ENCODE measurements at regions not wholly inside any gene's neighbourhood (a gene's known extent, or its start where the extent isn't known, plus 50 kb on each side); places are given as distances from the start of the nearest gene placed in this dataset.
"Not testable (repeated sequence)": the region's sequence is repeated elsewhere in the genome, so short reads cannot be mapped to it uniquely, and the experiment has no call there.

DNA sequence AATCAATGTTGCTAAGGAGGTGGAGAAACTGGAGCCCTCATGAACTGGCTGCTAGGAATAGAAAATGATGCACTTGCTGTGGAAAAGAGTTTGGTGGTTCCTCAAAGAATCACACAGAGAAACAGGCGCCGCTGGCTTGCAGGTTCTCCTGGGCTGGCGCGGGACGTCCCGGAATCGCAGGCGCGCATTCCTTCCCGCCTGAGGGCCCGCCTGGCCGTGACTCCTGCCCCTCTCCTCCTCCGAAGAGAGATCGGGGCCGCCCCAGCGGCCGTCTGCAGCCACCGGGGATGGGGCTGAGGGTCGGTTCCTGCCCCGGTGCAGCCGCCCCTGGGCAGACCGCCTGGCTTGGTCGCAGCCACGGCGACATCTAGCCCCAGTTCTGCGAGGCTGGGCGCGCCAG is 284.4 kb downstream of the CWH43 start:
- TF ChIP-seq, protein P1, sequence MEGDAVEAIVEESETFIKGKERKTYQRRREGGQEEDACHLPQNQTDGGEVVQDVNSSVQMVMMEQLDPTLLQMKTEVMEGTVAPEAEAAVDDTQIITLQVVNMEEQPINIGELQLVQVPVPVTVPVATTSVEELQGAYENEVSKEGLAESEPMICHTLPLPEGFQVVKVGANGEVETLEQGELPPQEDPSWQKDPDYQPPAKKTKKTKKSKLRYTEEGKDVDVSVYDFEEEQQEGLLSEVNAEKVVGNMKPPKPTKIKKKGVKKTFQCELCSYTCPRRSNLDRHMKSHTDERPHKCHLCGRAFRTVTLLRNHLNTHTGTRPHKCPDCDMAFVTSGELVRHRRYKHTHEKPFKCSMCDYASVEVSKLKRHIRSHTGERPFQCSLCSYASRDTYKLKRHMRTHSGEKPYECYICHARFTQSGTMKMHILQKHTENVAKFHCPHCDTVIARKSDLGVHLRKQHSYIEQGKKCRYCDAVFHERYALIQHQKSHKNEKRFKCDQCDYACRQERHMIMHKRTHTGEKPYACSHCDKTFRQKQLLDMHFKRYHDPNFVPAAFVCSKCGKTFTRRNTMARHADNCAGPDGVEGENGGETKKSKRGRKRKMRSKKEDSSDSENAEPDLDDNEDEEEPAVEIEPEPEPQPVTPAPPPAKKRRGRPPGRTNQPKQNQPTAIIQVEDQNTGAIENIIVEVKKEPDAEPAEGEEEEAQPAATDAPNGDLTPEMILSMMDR (IDR thresholded peaks at IDR 0.05): not testable (repeated sequence)
- not testable (repeated sequence) for TF ChIP-seq EP300 (IDR thresholded peaks at IDR 0.05; ENCODE audit: borderline replicate concordance in 1 of 2, low read depth in 1 of 2, low read length in 1 of 2); EZH2phosphoT487 (IDR thresholded peaks at IDR 0.05; ENCODE audit: borderline replicate concordance, low read depth); NFIC (IDR thresholded peaks at IDR 0.05; ENCODE audit: borderline replicate concordance); RCOR1 (IDR thresholded peaks at IDR 0.05; ENCODE audit: low read length); TAF1 (IDR thresholded peaks at IDR 0.05; ENCODE audit: borderline replicate concordance, low read depth, low read length); POLR2AphosphoS5 (IDR thresholded peaks at IDR 0.05; ENCODE audit: low read depth, low read length); GABPA (IDR thresholded peaks at IDR 0.05; ENCODE audit: low read depth); FOXM1 (IDR thresholded peaks at IDR 0.05; ENCODE audit: low read depth); NRF1 (IDR thresholded peaks at IDR 0.05; ENCODE audit: low read depth, low read length); RFX5 (IDR thresholded peaks at IDR 0.05; ENCODE audit: low read length); TEAD4 (IDR thresholded peaks at IDR 0.05; ENCODE audit: borderline replicate concordance, insufficient read depth)

All from SK-N-SH (cell line).